ENCODE measurements at regions not wholly inside any gene's neighbourhood (a gene's known extent, or its start where the extent isn't known, plus 50 kb on each side); places are given as distances from the start of the nearest gene placed in this dataset.
A peak's percentile ranks its signal among the peaks of the same experiment; 100 is the strongest.

GRCh38 chr7:73940701-73941238, 79.8 kb downstream of the TMEM270 start:
- ChIA-PET CTCF (interaction anchor here (1.6 kb wide), 1 partner anchor 86 kb away, joined by 5 read pairs; no protein-coding TSS in a partner anchor), POLR2A (no interaction called here)
- no peaks in the 10 kb centered on the region for H3K36me3 ChIP-seq (ENCODE audit: control insufficient read depth in 2 of 2, insufficient read depth in 1 of 2, low read length in 2 of 2)
- H3K27ac ChIP-seq (ENCODE audit: extremely low read depth, low read depth, low read length): no peak overlapping the region
- no peaks in the 10 kb centered on the region for H3K4me1 ChIP-seq (ENCODE audit: control insufficient read depth, insufficient read depth, low read length)
- no peaks in the 10 kb centered on the region for H3K9me3 ChIP-seq (ENCODE audit: control insufficient read depth, insufficient read depth, low read depth, low read length)
- no peak overlapping the region for H3K4me3 ChIP-seq (ENCODE audit: low read depth, low read length)
- TF ChIP-seq SETDB1 (IDR thresholded peaks at IDR 0.05; ENCODE audit: insufficient read length, low read length): peak; percentile 61
- TF ChIP-seq ZNF621 (tag by site-specific recombination; IDR thresholded peaks at IDR 0.05): no peak
- no peak for TF ChIP-seq ZBTB8A (tag by site-specific recombination; IDR thresholded peaks at IDR 0.05)
- peak; percentile 89 for TF ChIP-seq ZNF133 (tag by site-specific recombination; IDR thresholded peaks at IDR 0.05)
- no peak for TF ChIP-seq ZNF223 (tag by site-specific recombination; IDR thresholded peaks at IDR 0.05)
- TF ChIP-seq ZNF155 (tag by site-specific recombination; IDR thresholded peaks at IDR 0.05): no peak
- TF ChIP-seq ZNF701 (tag by site-specific recombination; IDR thresholded peaks at IDR 0.05): no peak
- TF ChIP-seq ZNF114 (tag by site-specific recombination; IDR thresholded peaks at IDR 0.05): no peak
- no peak for TF ChIP-seq KLF10 (tag by site-specific recombination; IDR thresholded peaks at IDR 0.05)
- TF ChIP-seq ZNF704 (tag by site-specific recombination; IDR thresholded peaks at IDR 0.05): no peak

GRCh38 chr7:73941836-73942551, 81.0 kb downstream of the TMEM270 start:
- no peaks in the 10 kb centered on the region for H3K9me3 ChIP-seq (ENCODE audit: control insufficient read depth, insufficient read depth, low read depth, low read length)
- H3K4me1 ChIP-seq (ENCODE audit: control insufficient read depth, insufficient read depth, low read length): no peaks in the 10 kb centered on the region
- CTCF ChIA-PET: interaction anchor here (1.6 kb wide), 1 partner anchor 85 kb away, joined by 5 read pairs; no protein-coding TSS in a partner anchor
- no peak overlapping the region for H3K4me3 ChIP-seq (ENCODE audit: low read depth, low read length)
- POLR2A ChIA-PET: no interaction called here
- TF ChIP-seq ZNF837 (tag by site-specific recombination; IDR thresholded peaks at IDR 0.05): no peak
- TF ChIP-seq ZNF677 (tag by site-specific recombination; IDR thresholded peaks at IDR 0.05): peak; percentile 95
- no peaks in the 10 kb centered on the region for H3K36me3 ChIP-seq (ENCODE audit: control insufficient read depth in 2 of 2, insufficient read depth in 1 of 2, low read length in 2 of 2)
- no peak overlapping the region for H3K27ac ChIP-seq (ENCODE audit: extremely low read depth, low read depth, low read length)

- Histone ChIP-seq H3K36me3 (ENCODE audit: control insufficient read depth in 2 of 2, insufficient read depth in 1 of 2, low read length in 2 of 2) (no peaks in the 10 kb centered on the region), H3K9me3 (ENCODE audit: control insufficient read depth, insufficient read depth, low read depth, low read length) (no peaks in the 10 kb centered on the region), H3K4me3 (ENCODE audit: low read depth, low read length) (no peak overlapping the region), H3K4me1 (ENCODE audit: control insufficient read depth, insufficient read depth, low read length) (no peaks in the 10 kb centered on the region), H3K27ac (ENCODE audit: extremely low read depth, low read depth, low read length) (no peak overlapping the region)
- CTCF ChIA-PET: no interaction called here
- POLR2A ChIA-PET: no interaction called here
- TF ChIP-seq SETDB1 (IDR thresholded peaks at IDR 0.05; ENCODE audit: insufficient read length, low read length) (peak; percentile 39), ZNF146 (tag by site-specific recombination; IDR thresholded peaks at IDR 0.05) (peak; percentile 93), ZFHX2 (tag by site-specific recombination; conservative IDR thresholded peaks at IDR 0.05) (no peak)
These were observed 83.0 kb upstream of the ELN start for GRCh38 chr7:73945022-73945421.

- no peaks in the 10 kb centered on the region for H3K36me3 ChIP-seq (ENCODE audit: control insufficient read depth in 2 of 2, insufficient read depth in 1 of 2, low read length in 2 of 2)
- H3K4me3 ChIP-seq (ENCODE audit: low read depth, low read length): no peak overlapping the region
- no peaks in the 10 kb centered on the region for H3K9me3 ChIP-seq (ENCODE audit: control insufficient read depth, insufficient read depth, low read depth, low read length)
- H3K4me1 ChIP-seq (ENCODE audit: control insufficient read depth, insufficient read depth, low read length): no peaks in the 10 kb centered on the region
- POLR2A ChIA-PET: no interaction called here
- CTCF ChIA-PET: no interaction called here
- H3K27ac ChIP-seq (ENCODE audit: extremely low read depth, low read depth, low read length): no peak overlapping the region
- TF ChIP-seq SP7 (tag by site-specific recombination; IDR thresholded peaks at IDR 0.05): no peak
- no peak for TF ChIP-seq ZNF280D (tag by site-specific recombination; IDR thresholded peaks at IDR 0.05)
- no peak for TF ChIP-seq ZSCAN4 (tag by site-specific recombination; IDR thresholded peaks at IDR 0.05)
- no peak for TF ChIP-seq ZNF580 (tag by site-specific recombination; IDR thresholded peaks at IDR 0.05)
- no peak for TF ChIP-seq SALL2 (tag by site-specific recombination; IDR thresholded peaks at IDR 0.05; ENCODE audit: borderline replicate concordance)
- TF ChIP-seq ZNF184 (tag by site-specific recombination; IDR thresholded peaks at IDR 0.05): no peak
- no peak for TF ChIP-seq SP3 (tag by site-specific recombination; IDR thresholded peaks at IDR 0.05)
- TF ChIP-seq ZFP41 (tag by site-specific recombination; IDR thresholded peaks at IDR 0.05; ENCODE audit: borderline replicate concordance): no peak
These were observed 79.7 kb upstream of the ELN start for GRCh38 chr7:73948287-73948686.

Measured in HEK293 (cell line).